ENCODE measurements at regions not wholly inside any gene's neighbourhood (a gene's known extent, or its start where the extent isn't known, plus 50 kb on each side); places are given as distances from the start of the nearest gene placed in this dataset.

- DNase-seq, result no peak
Observed at GRCh38 chr14:65878586-65878985, 466.1 kb downstream of the FUT8 start.

DNA sequence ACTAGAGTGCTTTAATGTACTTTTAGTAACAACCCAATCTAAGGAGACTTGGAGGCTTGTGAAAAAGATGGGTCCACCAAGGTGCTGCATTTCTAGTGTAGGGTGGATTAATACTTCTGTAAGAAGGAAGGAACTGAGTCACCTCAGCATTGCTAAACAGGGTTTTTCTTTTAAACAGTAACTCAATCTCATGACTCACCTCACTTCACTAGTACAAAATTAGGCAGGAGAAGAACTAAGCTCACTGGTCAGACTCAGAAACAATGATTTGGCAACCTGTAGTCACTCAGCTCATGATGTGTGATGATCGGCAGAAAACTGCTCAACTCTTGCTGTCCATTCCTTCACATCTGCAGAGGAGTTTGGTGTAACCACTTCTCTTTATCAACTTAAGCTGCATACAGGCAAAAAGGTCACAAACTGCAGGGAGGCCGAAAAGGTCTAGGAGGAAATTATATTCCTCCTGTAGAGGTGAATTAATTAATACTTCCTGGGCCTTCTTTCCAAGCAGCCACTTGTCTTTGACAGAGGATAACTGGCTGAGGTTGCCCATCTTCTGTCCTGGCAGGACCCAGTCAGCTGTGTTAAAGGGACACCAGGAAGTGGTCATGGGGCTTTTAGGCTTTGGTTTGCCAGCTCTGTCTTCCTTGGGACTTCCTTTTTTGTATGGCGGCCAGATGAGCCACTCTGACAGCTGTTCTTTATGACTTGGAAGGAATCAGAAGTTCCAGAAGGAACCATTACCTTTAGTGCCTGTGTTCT is 466.9 kb downstream of the FUT8 start:
- no peak for DNase-seq

DNA sequence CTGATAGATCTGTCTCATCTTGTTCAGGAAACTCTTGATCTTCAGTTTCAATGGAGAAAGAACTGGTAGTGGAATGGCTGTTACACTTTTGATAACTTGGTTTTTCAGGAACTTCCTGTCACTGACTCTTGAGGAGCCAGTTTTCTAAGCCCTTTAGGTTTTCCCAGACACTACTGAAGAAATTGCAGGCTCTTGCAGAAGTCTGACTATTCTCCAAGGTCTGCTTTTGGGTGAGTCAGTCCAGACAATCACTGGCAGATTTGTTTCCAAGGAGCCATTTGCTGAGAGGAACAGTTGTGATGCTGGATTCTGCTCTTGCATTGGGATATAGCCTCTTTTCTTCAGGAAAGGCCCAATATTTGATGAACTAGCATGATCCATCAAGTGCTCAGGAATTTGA is 468.0 kb downstream of the FUT8 start:
- no peak for DNase-seq

GRCh38 chr14:65881642-65882041 is 469.1 kb downstream of the FUT8 start:
- no peak for DNase-seq

DNA sequence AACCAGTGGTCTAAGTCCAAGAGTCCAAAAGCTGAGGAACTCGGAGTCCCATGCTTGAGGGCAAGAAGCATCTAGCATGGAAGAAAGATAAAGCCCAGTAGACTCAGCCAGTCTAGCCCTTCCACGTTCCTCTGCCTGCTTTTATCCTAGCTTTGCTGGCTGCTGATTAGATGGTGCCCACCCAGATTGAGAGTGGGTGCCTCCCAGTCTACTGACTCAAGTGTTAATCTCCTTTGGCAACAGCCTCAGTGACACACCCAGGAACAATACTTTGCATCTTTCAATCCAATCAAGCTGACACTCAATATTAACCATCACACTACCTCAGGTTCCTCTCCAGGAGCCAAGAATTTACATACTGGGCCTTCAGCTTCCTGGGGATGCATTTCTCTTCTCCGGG is 476.1 kb downstream of the FUT8 start:
- DNase-seq, result no peak

DNA sequence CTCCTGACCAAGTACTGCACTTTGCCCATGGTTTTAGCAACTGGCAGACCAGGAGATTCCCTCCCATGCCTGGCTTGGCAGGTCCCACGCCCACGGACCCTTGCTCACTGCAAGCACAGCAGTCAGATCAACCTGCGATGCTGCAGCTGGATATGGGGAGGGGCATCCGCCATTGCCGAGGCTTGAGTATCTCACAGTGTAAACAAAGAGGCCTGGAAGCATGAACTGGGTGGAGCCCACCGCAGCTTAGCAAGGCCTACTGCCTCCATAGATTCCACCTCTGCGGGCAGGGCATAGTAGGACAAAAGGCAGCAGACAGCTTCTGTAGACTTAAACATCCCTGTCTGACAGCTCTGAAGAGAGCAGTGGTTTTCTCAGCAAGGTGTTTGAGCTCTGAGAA is 479.8 kb downstream of the FUT8 start:
- no peak for DNase-seq

DNA sequence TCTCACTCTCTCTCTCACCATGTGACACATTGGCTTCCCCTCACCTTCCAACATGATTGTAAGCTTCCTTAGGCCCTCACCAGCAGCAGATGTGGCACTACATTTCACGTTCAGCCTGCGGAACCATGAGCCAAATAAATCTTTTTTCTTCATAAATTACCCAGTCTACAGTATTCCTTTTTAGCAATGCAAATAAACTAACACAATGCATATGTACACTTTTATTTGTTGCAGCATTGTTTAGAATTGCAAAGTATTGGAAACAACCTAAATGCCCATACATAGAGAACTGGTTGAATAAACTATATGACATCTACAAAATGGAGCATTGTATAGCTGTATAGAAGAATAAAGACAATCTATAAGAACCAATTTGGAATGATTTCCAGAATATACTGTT is 487.6 kb downstream of the FUT8 start:
- DNase-seq, result no peak

DNA sequence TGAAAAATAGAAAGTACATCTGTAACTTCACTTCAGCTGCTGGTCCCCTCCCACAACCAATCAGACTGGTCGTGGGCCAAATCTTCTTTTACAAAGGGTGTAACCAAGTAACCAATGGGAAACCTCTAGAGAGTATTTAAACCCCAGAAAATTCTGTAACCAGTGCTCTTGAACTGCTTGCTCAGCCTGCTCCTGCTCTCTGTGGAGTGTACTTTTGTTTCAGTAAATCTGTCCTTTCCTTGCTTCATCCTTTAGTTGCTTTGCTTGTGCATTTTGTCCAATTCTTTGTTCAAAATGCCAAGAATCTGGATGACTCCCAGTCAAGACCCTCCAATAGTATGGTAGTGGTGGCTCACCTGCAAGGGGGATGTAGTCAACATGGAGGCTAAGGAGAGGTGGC is 489.1 kb downstream of the FUT8 start:
- no peak for DNase-seq

DNA sequence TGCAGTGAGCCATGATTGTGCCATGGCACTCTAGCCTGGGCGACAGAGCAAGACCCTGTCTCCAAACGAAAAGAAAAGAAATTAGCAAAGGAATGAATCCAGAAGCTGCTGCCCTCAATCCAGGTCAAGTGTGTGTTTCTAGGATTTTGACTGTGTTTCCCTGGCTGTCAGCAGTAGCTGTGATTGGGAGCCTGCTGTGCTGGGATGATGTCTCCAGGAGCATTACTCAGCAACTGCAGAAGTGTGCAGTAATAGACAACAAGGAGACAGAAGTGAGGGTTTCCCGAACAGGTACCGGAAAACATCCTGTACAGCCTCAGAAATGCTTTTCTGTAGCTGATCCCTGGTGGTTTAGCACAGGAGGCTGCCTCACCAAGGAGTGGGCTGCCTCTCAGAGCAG is 492.5 kb downstream of the FUT8 start:
- no peak for DNase-seq

- no peak for DNase-seq
Observed at GRCh38 chr14:65906344-65906743, 493.8 kb downstream of the FUT8 start.

- DNase-seq, result no peak
Observed at GRCh38 chr14:65906948-65907347, 494.4 kb downstream of the FUT8 start.

DNA sequence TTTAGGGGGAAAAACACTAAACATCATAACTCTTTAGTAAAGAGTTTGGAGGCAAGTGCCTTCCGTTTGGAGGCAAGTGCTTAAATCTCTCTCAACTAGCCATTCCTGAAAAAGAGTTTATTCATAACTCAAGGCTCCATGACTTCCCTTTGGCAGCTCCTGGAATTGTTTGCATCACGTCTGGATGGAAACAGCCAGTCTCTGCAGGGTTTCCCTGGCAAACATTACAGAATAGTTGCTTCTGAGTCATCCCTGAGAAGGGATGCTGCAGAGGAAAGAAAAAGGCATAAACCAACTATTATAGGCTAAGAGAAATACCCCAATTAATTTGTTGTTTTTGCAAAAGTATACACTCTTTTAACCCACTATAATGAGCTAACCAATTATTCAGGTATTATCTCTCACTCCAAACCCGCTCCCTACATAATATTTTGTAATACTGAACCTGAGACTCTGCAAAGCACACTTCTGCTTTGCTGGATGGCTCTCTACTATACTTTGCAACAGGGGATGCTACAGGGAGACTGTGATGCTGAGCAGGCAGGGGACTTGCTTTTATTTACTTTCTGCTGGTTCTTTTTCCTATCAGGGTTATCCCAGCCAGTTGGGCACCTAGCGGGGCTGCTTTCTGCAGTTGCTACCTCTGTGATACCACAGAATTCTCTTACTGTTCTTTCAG is 497.7 kb downstream of the FUT8 start:
- DNase-seq, result no peak

GRCh38 chr14:65915125-65915524 is 502.6 kb downstream of the FUT8 start:
- DNase-seq, result no peak

- DNase-seq, result no peak
Observed at GRCh38 chr14:65916055-65916454, 503.5 kb downstream of the FUT8 start.

GRCh38 chr14:65920996-65921395 is 508.5 kb downstream of the FUT8 start:
- DNase-seq, result no peak

GRCh38 chr14:65922142-65922541 is 509.6 kb downstream of the FUT8 start:
- no peak for DNase-seq

DNA sequence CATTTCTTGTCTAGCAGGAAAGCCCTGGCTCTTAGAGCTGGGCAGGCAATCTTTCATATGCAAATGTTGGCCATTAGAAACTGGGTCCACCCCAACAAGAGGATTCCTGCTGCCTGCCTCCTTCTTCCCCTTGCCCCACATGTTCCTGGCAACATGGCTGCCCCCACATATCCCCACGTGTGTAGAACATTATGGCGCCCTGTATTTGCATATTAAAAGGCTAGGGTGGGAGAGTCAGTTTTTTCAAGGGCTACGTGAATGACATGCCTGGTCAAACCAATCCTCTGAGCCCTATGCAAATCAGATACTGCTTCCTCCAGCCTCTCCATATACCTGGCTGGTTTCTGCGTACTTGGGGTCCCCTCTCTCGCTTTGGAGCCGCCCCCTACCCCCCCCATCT is 514.0 kb downstream of the FUT8 start:
- no peak for DNase-seq

GRCh38 chr14:65926935-65927700 is 514.6 kb downstream of the FUT8 start:
- DNase-seq, result no peak

DNA sequence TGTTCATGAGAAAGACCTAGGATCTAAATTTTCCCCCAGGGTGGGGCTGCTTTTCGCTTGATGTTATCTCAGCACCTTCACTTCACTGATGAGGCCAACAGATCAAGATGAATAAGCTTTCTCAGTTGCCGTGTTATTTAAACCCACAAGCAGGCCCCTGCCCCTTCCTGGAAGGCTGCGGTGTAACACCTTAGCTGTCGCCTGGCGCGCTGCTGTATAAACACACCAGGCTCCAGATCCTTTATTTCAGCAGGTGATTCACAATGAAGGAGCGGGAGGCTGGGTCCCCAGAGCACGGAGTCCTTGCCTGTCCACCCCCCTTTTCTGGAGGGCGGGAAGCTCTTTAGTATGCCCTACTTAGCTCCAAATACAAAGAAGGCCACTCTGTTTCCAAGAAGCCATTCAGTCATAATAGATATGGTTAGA is 515.4 kb downstream of the FUT8 start:
- peak; percentile 83 for DNase-seq

DNA sequence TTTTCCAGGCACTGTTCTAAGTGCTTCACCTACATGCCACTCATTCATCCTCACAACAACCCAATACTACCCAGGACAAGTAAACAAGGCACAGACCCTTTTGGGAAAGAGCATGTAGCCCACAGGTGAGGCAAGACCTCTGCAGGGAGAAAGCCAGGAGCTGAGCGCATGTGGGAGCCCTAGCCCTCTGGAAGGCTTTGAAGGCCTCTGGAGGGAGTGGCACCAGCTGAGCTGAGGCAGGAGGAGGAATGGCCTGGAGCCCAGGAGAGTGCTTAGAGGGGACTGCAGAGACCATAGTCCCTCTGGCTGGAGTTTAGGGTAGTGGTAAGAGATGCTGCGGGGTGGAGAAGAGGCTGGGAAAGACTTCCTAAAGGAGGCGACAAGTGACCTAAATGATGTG is 516.5 kb downstream of the FUT8 start:
- no peak for DNase-seq

DNA sequence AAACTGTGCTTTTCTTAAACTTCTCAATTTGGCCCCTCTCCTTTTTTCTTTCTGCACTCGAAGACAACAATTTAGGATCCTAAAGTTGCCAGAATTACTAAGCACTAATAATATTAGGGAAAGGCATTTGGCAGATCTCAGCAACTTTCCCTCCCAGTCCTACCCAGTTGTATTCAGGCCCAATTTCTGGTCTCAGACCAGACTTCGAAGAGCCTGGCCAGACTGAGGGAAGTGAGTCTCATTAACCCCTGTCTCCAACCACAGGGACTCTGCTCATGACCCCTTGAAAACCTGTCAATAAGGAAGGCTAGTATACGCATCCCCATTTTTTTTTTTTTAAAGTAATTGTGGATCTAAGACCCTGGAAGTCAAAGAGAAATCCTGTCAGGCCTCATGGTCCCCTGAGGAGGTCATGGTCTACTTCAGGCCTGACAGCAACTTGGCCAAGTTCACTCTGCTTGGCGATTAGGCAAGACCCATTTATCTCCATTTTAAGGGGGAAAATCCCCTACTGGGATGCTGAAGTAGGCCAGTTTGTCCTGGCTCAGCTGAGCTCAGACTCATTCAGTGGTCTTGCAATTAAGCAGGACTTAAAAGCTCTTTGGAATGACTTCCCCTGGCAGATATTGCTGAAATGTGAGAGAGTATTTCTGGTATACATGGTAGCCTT is 521.0 kb downstream of the FUT8 start:
- DNase-seq, result no peak

DNA sequence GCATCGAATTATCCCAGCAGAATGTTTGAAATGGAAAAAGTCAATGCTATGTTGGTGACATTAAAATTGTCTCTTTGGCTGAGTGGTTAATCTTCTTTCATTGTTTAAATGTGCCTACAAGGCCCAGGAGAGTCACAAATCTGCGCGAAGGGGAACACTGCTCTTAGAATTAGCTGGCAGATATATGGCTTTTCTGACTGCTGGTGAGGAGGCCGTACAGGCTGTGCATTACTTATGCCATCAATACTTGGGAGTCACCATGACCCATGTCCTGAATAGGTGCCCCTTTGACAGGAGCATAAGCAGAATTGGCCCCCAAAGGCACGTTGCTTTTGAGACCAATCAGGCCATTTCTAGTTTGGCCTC is 521.5 kb downstream of the FUT8 start:
- DNase-seq, result no peak

DNA sequence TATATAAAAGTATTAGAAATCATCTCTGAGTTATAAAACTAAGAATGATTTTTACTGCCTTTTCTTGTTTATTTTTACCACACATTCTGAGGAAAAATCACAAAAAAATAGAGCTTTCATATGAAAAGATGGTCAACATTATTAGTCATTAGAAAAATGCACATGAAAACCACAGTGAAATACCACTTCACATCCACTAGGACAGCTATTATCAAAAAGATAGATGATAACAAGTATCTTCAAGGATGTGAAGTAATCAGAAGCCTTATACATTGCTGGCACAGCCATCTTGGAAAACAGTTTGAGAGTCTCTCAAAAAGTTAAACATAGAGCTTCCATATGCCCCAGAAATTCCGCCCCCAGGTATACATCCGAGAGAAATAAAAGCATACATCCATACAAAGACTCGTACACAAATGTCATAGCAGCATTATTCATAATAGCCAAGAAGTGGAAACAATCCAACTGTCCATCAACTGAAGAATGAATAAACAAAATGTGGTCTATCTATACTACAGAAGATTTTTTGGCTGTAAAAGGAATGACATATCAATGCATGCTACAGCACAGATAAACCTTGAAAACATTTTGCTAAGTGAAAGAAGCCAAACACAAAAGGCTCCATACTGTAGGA is 523.9 kb downstream of the FUT8 start:
- no peak for DNase-seq

All from activated CD8-positive, alpha-beta memory T cell treated with anti-CD3 and anti-CD28 coated beads for 24 hours (primary cell).